ENCODE measurements at regions not wholly inside any gene's neighbourhood (a gene's known extent, or its start where the extent isn't known, plus 50 kb on each side); places are given as distances from the start of the nearest gene placed in this dataset.

- H3K9ac ChIP-seq (ENCODE audit: insufficient read depth, low read length) = no peak overlapping the region
- no peaks in the 10 kb centered on the region for H3K79me2 ChIP-seq (ENCODE audit: control insufficient read depth, insufficient read depth, low read length)
- peaks cover 7% of the 10 kb centered on the region for H3K4me1 ChIP-seq (ENCODE audit: control insufficient read depth, extremely low read depth, insufficient read depth, low read length)
- no peaks in the 10 kb centered on the region for H3K36me3 ChIP-seq (ENCODE audit: control insufficient read depth, insufficient read depth, low read length)
- no peak overlapping the region for H3K4me3 ChIP-seq (replicated peaks in 1 of 4; ENCODE audit: control extremely low read depth in 1 of 4, insufficient read depth in 1 of 4, low read depth in 3 of 4, low read length in 4 of 4)
- H3K4me2 ChIP-seq (ENCODE audit: extremely low read depth, insufficient read depth, low read length) = no peak overlapping the region
- no peak for DNase-seq (ENCODE audit: low read depth in 2 of 2)
- no peaks in the 10 kb centered on the region for H3K27me3 ChIP-seq (ENCODE audit: control insufficient read depth, insufficient read depth, low read length)
- no peaks in the 10 kb centered on the region for H4K20me1 ChIP-seq (ENCODE audit: control insufficient read depth, extremely low read depth, insufficient read depth, low read length)
- H3K9me3 ChIP-seq (ENCODE audit: control insufficient read depth, insufficient read depth, low read depth, low read length) = no peaks in the 10 kb centered on the region
- H2AFZ ChIP-seq (ENCODE audit: low read length) = no peak overlapping the region
- H3K27ac ChIP-seq (ENCODE audit: insufficient read depth, low read length) = no peak overlapping the region
- TF ChIP-seq EZH2 (IDR thresholded peaks at IDR 0.05; ENCODE audit: low read length, missing control alignments) = no peak
- TF ChIP-seq, protein P1, sequence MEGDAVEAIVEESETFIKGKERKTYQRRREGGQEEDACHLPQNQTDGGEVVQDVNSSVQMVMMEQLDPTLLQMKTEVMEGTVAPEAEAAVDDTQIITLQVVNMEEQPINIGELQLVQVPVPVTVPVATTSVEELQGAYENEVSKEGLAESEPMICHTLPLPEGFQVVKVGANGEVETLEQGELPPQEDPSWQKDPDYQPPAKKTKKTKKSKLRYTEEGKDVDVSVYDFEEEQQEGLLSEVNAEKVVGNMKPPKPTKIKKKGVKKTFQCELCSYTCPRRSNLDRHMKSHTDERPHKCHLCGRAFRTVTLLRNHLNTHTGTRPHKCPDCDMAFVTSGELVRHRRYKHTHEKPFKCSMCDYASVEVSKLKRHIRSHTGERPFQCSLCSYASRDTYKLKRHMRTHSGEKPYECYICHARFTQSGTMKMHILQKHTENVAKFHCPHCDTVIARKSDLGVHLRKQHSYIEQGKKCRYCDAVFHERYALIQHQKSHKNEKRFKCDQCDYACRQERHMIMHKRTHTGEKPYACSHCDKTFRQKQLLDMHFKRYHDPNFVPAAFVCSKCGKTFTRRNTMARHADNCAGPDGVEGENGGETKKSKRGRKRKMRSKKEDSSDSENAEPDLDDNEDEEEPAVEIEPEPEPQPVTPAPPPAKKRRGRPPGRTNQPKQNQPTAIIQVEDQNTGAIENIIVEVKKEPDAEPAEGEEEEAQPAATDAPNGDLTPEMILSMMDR (conservative IDR thresholded peaks at IDR 0.05 in 1 of 2, IDR thresholded peaks at IDR 0.05 in 1 of 2; ENCODE audit: low read depth in 1 of 2, low read length in 2 of 2) = no peak
These were observed 231.4 kb upstream of the ANKRD50 start for GRCh38 chr4:124943938-124944337.

DNA sequence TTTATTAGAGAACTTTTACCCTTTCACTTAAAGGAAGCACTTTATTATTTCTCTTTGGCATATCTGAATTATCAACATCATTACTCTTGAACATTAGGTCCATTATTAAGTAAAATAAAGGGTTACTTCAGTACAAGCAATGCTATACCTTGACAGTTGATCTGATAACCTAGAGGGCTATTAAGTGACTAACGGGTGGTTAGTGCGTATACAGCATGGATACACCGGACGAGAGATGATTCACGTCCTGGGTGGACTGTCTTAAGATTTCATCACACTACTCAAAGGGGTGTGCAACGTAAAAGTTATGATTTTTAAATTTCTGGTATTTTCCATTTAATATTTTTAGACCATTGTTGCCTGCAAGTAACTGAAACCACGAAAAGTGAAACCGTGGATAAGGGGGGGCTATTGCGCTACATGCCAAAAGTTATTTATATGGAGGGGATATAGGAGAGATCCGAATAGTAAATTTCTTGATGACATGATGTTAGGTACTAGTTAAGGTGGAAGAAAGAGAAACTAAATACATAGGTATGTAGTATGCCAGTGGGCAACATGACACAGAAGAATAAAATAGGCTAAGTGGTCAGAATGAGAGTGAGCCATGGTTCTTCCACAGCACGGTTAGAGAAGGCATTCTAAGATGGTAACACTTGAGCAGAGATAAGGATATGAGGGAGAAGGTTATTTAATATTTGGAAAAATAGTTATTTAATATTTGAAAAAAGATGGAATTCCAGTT, 230.8 kb upstream of the ANKRD50 start:
- Histone ChIP-seq H3K4me1 (ENCODE audit: control insufficient read depth, extremely low read depth, insufficient read depth, low read length) (peaks cover 7% of the 10 kb centered on the region), H3K4me2 (ENCODE audit: extremely low read depth, insufficient read depth, low read length) (no peak overlapping the region), H4K20me1 (ENCODE audit: control insufficient read depth, extremely low read depth, insufficient read depth, low read length) (no peaks in the 10 kb centered on the region), H3K9ac (ENCODE audit: insufficient read depth, low read length) (no peak overlapping the region), H3K36me3 (ENCODE audit: control insufficient read depth, insufficient read depth, low read length) (no peaks in the 10 kb centered on the region), H2AFZ (ENCODE audit: low read length) (no peak overlapping the region), H3K27me3 (ENCODE audit: control insufficient read depth, insufficient read depth, low read length) (no peaks in the 10 kb centered on the region), H3K9me3 (ENCODE audit: control insufficient read depth, insufficient read depth, low read depth, low read length) (no peaks in the 10 kb centered on the region), H3K4me3 (replicated peaks in 1 of 4; ENCODE audit: control extremely low read depth in 1 of 4, insufficient read depth in 1 of 4, low read depth in 3 of 4, low read length in 4 of 4) (no peak overlapping the region), H3K27ac (ENCODE audit: insufficient read depth, low read length) (no peak overlapping the region), H3K79me2 (ENCODE audit: control insufficient read depth, insufficient read depth, low read length) (no peaks in the 10 kb centered on the region)
- peak; percentile 58 to 77 for DNase-seq (ENCODE audit: low read depth in 2 of 2)
- TF ChIP-seq EZH2 (IDR thresholded peaks at IDR 0.05; ENCODE audit: low read length, missing control alignments) = no peak
- TF ChIP-seq, protein P1 (conservative IDR thresholded peaks at IDR 0.05 in 1 of 2, IDR thresholded peaks at IDR 0.05 in 1 of 2; ENCODE audit: low read depth in 1 of 2, low read length in 2 of 2) = no peak

- Histone ChIP-seq H3K4me3 (replicated peaks in 1 of 4; ENCODE audit: control extremely low read depth in 1 of 4, insufficient read depth in 1 of 4, low read depth in 3 of 4, low read length in 4 of 4) (no peak overlapping the region), H2AFZ (ENCODE audit: low read length) (no peak overlapping the region), H3K9ac (ENCODE audit: insufficient read depth, low read length) (no peak overlapping the region), H3K27me3 (ENCODE audit: control insufficient read depth, insufficient read depth, low read length) (no peaks in the 10 kb centered on the region), H3K79me2 (ENCODE audit: control insufficient read depth, insufficient read depth, low read length) (no peaks in the 10 kb centered on the region), H3K4me1 (ENCODE audit: control insufficient read depth, extremely low read depth, insufficient read depth, low read length) (peaks cover 7% of the 10 kb centered on the region), H3K4me2 (ENCODE audit: extremely low read depth, insufficient read depth, low read length) (no peak overlapping the region), H3K36me3 (ENCODE audit: control insufficient read depth, insufficient read depth, low read length) (no peaks in the 10 kb centered on the region), H3K9me3 (ENCODE audit: control insufficient read depth, insufficient read depth, low read depth, low read length) (no peaks in the 10 kb centered on the region), H4K20me1 (ENCODE audit: control insufficient read depth, extremely low read depth, insufficient read depth, low read length) (no peaks in the 10 kb centered on the region), H3K27ac (ENCODE audit: insufficient read depth, low read length) (no peak overlapping the region)
- peak in 1 of 2 donors; percentile 45 for DNase-seq (ENCODE audit: low read depth in 2 of 2)
- no peak for TF ChIP-seq EZH2 (IDR thresholded peaks at IDR 0.05; ENCODE audit: low read length, missing control alignments)
- TF ChIP-seq, protein P1 (conservative IDR thresholded peaks at IDR 0.05 in 1 of 2, IDR thresholded peaks at IDR 0.05 in 1 of 2; ENCODE audit: low read depth in 1 of 2, low read length in 2 of 2) = no peak
These were observed 228.7 kb upstream of the ANKRD50 start for GRCh38 chr4:124941267-124941666.

All from fibroblast of lung (primary cell).